Right renal pelvis (tissue), 4 donors: ENCODE measurements at regions not wholly inside any gene's neighbourhood (a gene's known extent, or its start where the extent isn't known, plus 50 kb on each side); places are given as distances from the start of the nearest gene placed in this dataset.
A peak's percentile ranks its signal among the peaks of the same experiment; 100 is the strongest.

Experiments used
- DNase-seq, 4 donors: peaks; one replicate each; pipeline ENCODE4 v3.0.0-alpha.2; 2013; ENCODE audit warnings: low read depth in 4 of 4, low spot score in 3 of 4, missing footprints in 1 of 4

- no peak for DNase-seq
Observed at GRCh38 chr11:19313140-19313539, 72.4 kb upstream of the E2F8 start.

- DNase-seq = peak; percentile 5 to 42 (median 29)
Observed at GRCh38 chr11:19311308-19312030, 70.7 kb upstream of the E2F8 start.

- DNase-seq = no peak
Observed at GRCh38 chr11:19307498-19307897, 66.8 kb upstream of the E2F8 start.

GRCh38 chr11:19306179-19306944 lies 65.6 kb upstream of the E2F8 start:
- no peak for DNase-seq

- no peak for DNase-seq
Observed at GRCh38 chr11:19301361-19301760, 60.6 kb upstream of the E2F8 start.

- no peak for DNase-seq
Observed at GRCh38 chr11:19294444-19294843, 53.7 kb upstream of the E2F8 start.

- DNase-seq = no peak
Observed at GRCh38 chr11:19291064-19291463, 50.3 kb upstream of the E2F8 start.
